OCI-LY7 (cell line): ENCODE measurements at regions not wholly inside any gene's neighbourhood (a gene's known extent, or its start where the extent isn't known, plus 50 kb on each side); places are given as distances from the start of the nearest gene placed in this dataset.

Source experiments
- BruUV-seq: library from RNA; stranded (reverse); fragments of 400-500 nt; replicated peaks from 2 replicates; lab custom pipeline; 2021; lab: Mats Ljungman, UMichigan
- CTCF ChIA-PET: fragments of 300-600 bp; sonication (Branson Sonifier 250); formaldehyde crosslinking; loops from one replicate; lab custom pipeline; 2022; ENCODE audit warnings: antibody characterized with exemption; ENCODE audit not compliant: unreplicated experiment; lab: Charles Lee
- POLR2A ChIA-PET: fragments of 300-600 bp; sonication (Branson Sonifier 250); formaldehyde crosslinking; loops from one replicate; lab custom pipeline; 2022; ENCODE audit warnings: antibody characterized with exemption; lab: Charles Lee
- DNase-seq: peaks from one replicate; pipeline ENCODE4 v3.0.0-alpha.2; 2015; ENCODE audit warnings: low spot score
- H2AFZ ChIP-seq: fragments of 200-600 bp; sonication (generic), shearing (Covaris generic); 2 replicates; pipeline ENCODE4 v1.6.1; 2014; ENCODE audit warnings: mild to moderate bottlenecking, antibody characterized with exemption, low read length, moderate library complexity
- H3K27ac ChIP-seq: fragments of 200-600 bp; sonication (generic); 2 replicates; pipeline ENCODE4 v1.5.1; 2014; ENCODE audit warnings: mixed run types, low read depth, mild to moderate bottlenecking, moderate library complexity, low read length, inconsistent platforms; ENCODE audit not compliant: poor library complexity, severe bottlenecking
- H3K36me3 ChIP-seq: fragments of 200-600 bp; sonication (generic); 2 replicates; pipeline ENCODE4 v1.6.1; 2014; ENCODE audit warnings: mild to moderate bottlenecking, antibody characterized with exemption, low read length, moderate library complexity, mixed read lengths; ENCODE audit not compliant: insufficient read depth
- H3K4me1 ChIP-seq: fragments of 200-600 bp; sonication (generic); 2 replicates; pipeline ENCODE4 v1.5.1; 2014; ENCODE audit warnings: mild to moderate bottlenecking, low read length; ENCODE audit not compliant: insufficient read depth, poor library complexity, severe bottlenecking
- H3K4me2 ChIP-seq: fragments of 200-600 bp; sonication (generic); 2 replicates; pipeline ENCODE4 v1.6.1; 2014; ENCODE audit warnings: mild to moderate bottlenecking, low read length
- H3K4me3 ChIP-seq: fragments of 200-600 bp; sonication (generic); 2 replicates; pipeline ENCODE4 v1.5.1; 2014; ENCODE audit warnings: mild to moderate bottlenecking, low read depth, low read length; ENCODE audit not compliant: poor library complexity, severe bottlenecking
- H3K79me2 ChIP-seq: fragments of 200-600 bp; sonication (generic); 2 replicates; pipeline ENCODE4 v1.6.1; 2016; ENCODE audit warnings: low read depth, mild to moderate bottlenecking, low read length, moderate library complexity, mixed read lengths; ENCODE audit not compliant: insufficient read depth
- H3K9me2 ChIP-seq: fragments of 200-600 bp; sonication (generic); 2 replicates; pipeline ENCODE4 v1.6.1; 2016; ENCODE audit warnings: mild to moderate bottlenecking, low read length, mixed read lengths; ENCODE audit not compliant: insufficient read depth
- H3K9me3 ChIP-seq: fragments of 200-600 bp; sonication (generic); 2 replicates; pipeline ENCODE4 v1.6.1; 2014; ENCODE audit warnings: mild to moderate bottlenecking, mixed run types, low read length, mixed read lengths
- H4K20me1 ChIP-seq: fragments of 200-600 bp; sonication (generic); 2 replicates; pipeline ENCODE4 v1.6.1; 2014; ENCODE audit warnings: mild to moderate bottlenecking, antibody characterized with exemption, low read length, moderate library complexity, mixed read lengths; ENCODE audit not compliant: insufficient read depth
- EZH2phosphoT487 ChIP-seq: fragments of 200-600 bp; sonication (generic); IDR thresholded peaks from 2 replicates; pipeline ENCODE4 v1.6.1; 2018; ENCODE audit warnings: low read depth, borderline replicate concordance, mild to moderate bottlenecking, mixed run types, antibody characterized with exemption, low read length, moderate library complexity, mixed read lengths
- intact Hi-C: fragments of 100-400 bp; cut with micrococcal nuclease; formaldehyde crosslinking; loops from one replicate; pipeline ENCODE4 v1.10.0; 2022; ENCODE audit not compliant: unreplicated experiment
- TF ChIP-seq, protein P1 (sequence below): fragments of 200-600 bp; sonication (generic); conservative IDR thresholded peaks from 2 replicates; pipeline ENCODE4 v1.5.1; 2014; ENCODE audit warnings: mild to moderate bottlenecking, antibody characterized with exemption, low read length, moderate library complexity, mixed read lengths

DNA sequence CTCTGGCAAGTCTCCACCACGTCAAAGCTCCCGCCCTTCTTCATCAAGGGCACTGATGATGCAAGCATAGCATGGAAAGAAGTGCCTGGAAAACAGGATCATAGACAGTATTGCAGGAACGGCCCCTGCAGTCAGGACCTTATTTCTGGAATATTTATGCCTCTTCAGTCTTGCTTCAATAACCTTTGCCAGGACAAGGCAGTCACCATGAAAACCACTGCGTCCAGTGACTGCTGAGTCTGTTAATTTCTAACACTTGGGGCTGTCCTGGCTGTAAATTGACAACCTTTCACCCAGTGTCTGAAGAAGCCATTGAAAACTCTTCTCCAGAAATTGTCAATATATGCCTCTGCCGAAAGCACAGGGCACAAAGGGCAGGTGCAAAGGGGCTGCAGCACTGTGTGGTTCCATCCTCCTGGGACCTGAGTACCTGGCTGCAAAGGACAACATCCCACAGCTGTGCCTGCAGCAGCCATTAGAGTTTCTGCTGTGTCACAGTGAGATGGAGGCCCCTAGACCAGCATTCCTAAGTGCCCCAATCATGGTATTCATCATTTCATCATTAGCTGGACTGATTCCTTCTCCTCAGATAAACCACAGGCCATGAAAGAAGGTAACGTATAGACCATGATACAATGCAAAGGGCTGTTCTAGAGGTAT, 819.6 kb downstream of the RNF144A start:
- no peaks in the 10 kb centered on the region for H3K4me1 ChIP-seq
- H3K36me3 ChIP-seq, result no peaks in the 10 kb centered on the region
- no peaks in the 10 kb centered on the region for H3K9me2 ChIP-seq
- no peak overlapping the region for H3K4me3 ChIP-seq
- no peaks in the 10 kb centered on the region for H4K20me1 ChIP-seq
- TF ChIP-seq EZH2phosphoT487, result no peak
- TF ChIP-seq, protein P1, sequence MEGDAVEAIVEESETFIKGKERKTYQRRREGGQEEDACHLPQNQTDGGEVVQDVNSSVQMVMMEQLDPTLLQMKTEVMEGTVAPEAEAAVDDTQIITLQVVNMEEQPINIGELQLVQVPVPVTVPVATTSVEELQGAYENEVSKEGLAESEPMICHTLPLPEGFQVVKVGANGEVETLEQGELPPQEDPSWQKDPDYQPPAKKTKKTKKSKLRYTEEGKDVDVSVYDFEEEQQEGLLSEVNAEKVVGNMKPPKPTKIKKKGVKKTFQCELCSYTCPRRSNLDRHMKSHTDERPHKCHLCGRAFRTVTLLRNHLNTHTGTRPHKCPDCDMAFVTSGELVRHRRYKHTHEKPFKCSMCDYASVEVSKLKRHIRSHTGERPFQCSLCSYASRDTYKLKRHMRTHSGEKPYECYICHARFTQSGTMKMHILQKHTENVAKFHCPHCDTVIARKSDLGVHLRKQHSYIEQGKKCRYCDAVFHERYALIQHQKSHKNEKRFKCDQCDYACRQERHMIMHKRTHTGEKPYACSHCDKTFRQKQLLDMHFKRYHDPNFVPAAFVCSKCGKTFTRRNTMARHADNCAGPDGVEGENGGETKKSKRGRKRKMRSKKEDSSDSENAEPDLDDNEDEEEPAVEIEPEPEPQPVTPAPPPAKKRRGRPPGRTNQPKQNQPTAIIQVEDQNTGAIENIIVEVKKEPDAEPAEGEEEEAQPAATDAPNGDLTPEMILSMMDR, result no peak
- no peak overlapping the region for H3K27ac ChIP-seq
- no peak overlapping the region for H3K4me2 ChIP-seq
- ChIA-PET POLR2A (interaction anchor here (1.5 kb wide), 1 partner anchor 13 kb away, joined by 3 read pairs; no protein-coding TSS in a partner anchor), CTCF (no interaction called here)
- BruUV-seq, result no TSS peak
- peak overlapping the region; percentile 18; the same call in 1 of the 2 replicates for H2AFZ ChIP-seq
- no peaks in the 10 kb centered on the region for H3K79me2 ChIP-seq
- peak; percentile 25 for DNase-seq
- no peaks in the 10 kb centered on the region for H3K9me3 ChIP-seq
- intact Hi-C loops, result no loop called here

DNA sequence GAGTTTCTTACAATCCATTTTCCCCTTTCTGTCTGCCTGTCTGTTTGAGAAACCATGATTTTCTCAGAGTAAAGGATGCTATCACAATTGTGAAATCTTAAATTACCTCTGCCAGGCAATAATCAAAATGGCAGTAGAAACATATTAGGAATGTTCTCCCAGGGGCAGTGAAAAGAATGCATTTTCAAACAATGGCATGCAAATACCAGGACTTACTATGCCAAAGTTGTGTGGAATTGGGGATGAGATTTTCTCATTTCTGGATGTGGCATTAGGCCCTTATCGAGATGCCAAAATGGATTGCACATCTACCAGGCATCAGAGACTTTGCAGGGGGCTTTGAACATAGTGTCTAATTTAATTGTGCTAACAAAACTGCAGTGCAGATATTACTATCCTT, 821.4 kb downstream of the RNF144A start:
- Histone ChIP-seq H3K9me2 (no peaks in the 10 kb centered on the region), H2AFZ (no peak overlapping the region), H3K4me3 (no peak overlapping the region), H3K36me3 (no peaks in the 10 kb centered on the region), H4K20me1 (no peaks in the 10 kb centered on the region), H3K9me3 (no peaks in the 10 kb centered on the region), H3K27ac (no peak overlapping the region), H3K4me2 (no peak overlapping the region), H3K79me2 (no peaks in the 10 kb centered on the region), H3K4me1 (no peaks in the 10 kb centered on the region)
- intact Hi-C loops, result no loop called here
- TF ChIP-seq EZH2phosphoT487, result no peak
- TF ChIP-seq, protein P1, result no peak
- CTCF ChIA-PET, result interaction anchor here (1.6 kb wide), 1 partner anchor 311 kb away, joined by 3 read pairs; no protein-coding TSS in a partner anchor
- no TSS peak for BruUV-seq
- POLR2A ChIA-PET, result interaction anchor here (1.0 to 2.1 kb wide), 2 partner anchors 11 to 22 kb away, joined by 3 to 7 read pairs; no protein-coding TSS in a partner anchor
- DNase-seq, result no peak

DNA sequence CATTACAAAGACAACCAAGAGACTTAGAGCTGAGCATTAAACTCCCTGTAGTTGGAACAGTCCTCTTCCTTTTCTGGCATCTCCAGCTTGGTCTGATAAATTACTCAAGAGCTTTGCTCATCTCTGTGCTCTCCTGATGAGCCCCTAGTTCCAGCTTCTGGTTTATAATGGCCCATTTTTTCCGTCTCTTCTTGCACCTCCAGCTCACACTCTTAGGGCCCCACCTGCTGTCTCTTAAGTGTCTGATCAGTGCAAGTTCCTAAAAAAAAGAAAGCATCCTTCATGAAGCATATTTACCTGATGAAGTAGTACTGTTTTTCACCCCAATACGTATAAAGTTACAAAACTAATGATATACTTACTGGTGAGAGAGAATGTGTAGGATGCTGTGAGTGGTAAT, 822.9 kb downstream of the RNF144A start:
- H4K20me1 ChIP-seq, result no peaks in the 10 kb centered on the region
- BruUV-seq, result no TSS peak
- H3K9me2 ChIP-seq, result no peaks in the 10 kb centered on the region
- peak; percentile 27 for DNase-seq
- H3K9me3 ChIP-seq, result no peaks in the 10 kb centered on the region
- 0 out of 2 replicates have a peak overlapping the region, but pooled peaks have one; percentile 8 for H2AFZ ChIP-seq
- TF ChIP-seq, protein P1, result peak; percentile 49; the same call in 1 of the 2 replicates
- no peak for TF ChIP-seq EZH2phosphoT487
- H3K27ac ChIP-seq, result no peak overlapping the region
- H3K36me3 ChIP-seq, result no peaks in the 10 kb centered on the region
- no peak overlapping the region for H3K4me2 ChIP-seq
- no peaks in the 10 kb centered on the region for H3K79me2 ChIP-seq
- H3K4me1 ChIP-seq, result no peaks in the 10 kb centered on the region
- POLR2A ChIA-PET, result interaction anchor here (1.0 to 2.2 kb wide), 5 partner anchors 9 to 33 kb away, joined by 3 to 7 read pairs (median 6); no protein-coding TSS in a partner anchor
- CTCF ChIA-PET, result interaction anchor here (1.6 kb wide), 1 partner anchor 313 kb away, joined by 3 read pairs; no protein-coding TSS in a partner anchor
- intact Hi-C loops, result loop anchor here (2.0 kb wide), 1 partner anchor 313 kb away; no protein-coding TSS in a partner anchor
- no peak overlapping the region for H3K4me3 ChIP-seq
